Right cardiac atrium (tissue), 5 donors: ENCODE measurements at regions not wholly inside any gene's neighbourhood (a gene's known extent, or its start where the extent isn't known, plus 50 kb on each side); places are given as distances from the start of the nearest gene placed in this dataset.
A peak's percentile ranks its signal among the peaks of the same experiment; 100 is the strongest.
"Not testable (repeated sequence)": the region's sequence is repeated elsewhere in the genome, so short reads cannot be mapped to it uniquely, and the experiment has no call there.

ENCODE experiments used
- ATAC-seq, 2 donors: fragments of 200-7000 bp; cut with Tn5 transposase; one replicate each; pipeline versions ENCODE4 v1.8.0 to v1.9.1; 2020; ENCODE audit warnings: moderate library complexity in 2 of 2, mild to moderate bottlenecking in 1 of 2
- DNase-seq, 3 donors: peaks; one replicate each; pipeline ENCODE4 v3.0.0-alpha.2; 2020
- H3K27ac ChIP-seq: one replicate; pipeline ENCODE4 v1.5.1; 2013; ENCODE audit warnings: mild to moderate bottlenecking, low read length, control low read depth, moderate library complexity
- H3K27me3 ChIP-seq: one replicate; pipeline ENCODE4 v1.6.1; 2013; ENCODE audit not compliant: control insufficient read depth, insufficient read depth
- H3K4me1 ChIP-seq: one replicate; pipeline ENCODE4 v1.6.1; 2013; ENCODE audit warnings: low read length; ENCODE audit not compliant: control insufficient read depth, insufficient read depth
- H3K4me3 ChIP-seq: one replicate; pipeline ENCODE4 v1.5.1; 2013; ENCODE audit warnings: low read length, control low read depth
- H3K9me3 ChIP-seq: one replicate; pipeline ENCODE4 v1.6.1; 2013; ENCODE audit warnings: low read length; ENCODE audit not compliant: control insufficient read depth
- WGBS: extraction: QIAGEN DNeasy Blood & Tissue Kit; methylation state at CpG from one replicate; pipeline ENCODE4 v1.1.7; 2013; 5-methylcytosine and 5-hydroxymethylcytosine counted together
- intact Hi-C, 4 donors: fragments of 100-400 bp; cut with DNase I; formaldehyde crosslinking; loops; one replicate each; pipeline versions ENCODE4 v1.11.0 to v1.14.0; 2022 to 2023
- donor health status: healthy with polysubstance abuse.
- donor health status: DM: no; HTN: yes; CAD: no.
- donor health status: DM: no; HTN: no; CAD: no.
- donor health status: DM: no; HTN: yes; CAD: no; lungs with severe emphysema.
- donor health status: DM: yes; HTN: yes; CAD: no.

DNA sequence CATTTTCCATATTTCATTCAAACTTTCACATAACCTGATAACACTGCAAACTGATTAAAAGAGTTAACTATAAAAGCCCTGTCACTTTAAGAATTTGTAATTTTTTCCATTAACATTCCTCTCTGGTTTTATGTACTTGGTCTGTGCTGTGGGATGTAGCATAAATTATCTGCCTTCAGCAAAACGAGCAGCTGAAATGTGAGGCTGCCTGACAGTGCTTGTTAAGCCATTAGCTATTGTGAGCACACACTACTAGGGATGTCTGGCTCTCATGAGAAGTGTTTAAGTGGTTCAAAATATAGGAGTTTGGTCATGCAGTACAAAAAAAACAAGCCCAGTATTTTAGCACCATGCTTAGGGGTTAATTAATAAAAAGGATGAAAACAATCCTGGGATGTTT lies 63.0 kb downstream of the HOXA1 start:
- intact Hi-C loops = no loop called here
- no peak for ATAC-seq
- H3K27ac ChIP-seq = no peak overlapping the region

DNA sequence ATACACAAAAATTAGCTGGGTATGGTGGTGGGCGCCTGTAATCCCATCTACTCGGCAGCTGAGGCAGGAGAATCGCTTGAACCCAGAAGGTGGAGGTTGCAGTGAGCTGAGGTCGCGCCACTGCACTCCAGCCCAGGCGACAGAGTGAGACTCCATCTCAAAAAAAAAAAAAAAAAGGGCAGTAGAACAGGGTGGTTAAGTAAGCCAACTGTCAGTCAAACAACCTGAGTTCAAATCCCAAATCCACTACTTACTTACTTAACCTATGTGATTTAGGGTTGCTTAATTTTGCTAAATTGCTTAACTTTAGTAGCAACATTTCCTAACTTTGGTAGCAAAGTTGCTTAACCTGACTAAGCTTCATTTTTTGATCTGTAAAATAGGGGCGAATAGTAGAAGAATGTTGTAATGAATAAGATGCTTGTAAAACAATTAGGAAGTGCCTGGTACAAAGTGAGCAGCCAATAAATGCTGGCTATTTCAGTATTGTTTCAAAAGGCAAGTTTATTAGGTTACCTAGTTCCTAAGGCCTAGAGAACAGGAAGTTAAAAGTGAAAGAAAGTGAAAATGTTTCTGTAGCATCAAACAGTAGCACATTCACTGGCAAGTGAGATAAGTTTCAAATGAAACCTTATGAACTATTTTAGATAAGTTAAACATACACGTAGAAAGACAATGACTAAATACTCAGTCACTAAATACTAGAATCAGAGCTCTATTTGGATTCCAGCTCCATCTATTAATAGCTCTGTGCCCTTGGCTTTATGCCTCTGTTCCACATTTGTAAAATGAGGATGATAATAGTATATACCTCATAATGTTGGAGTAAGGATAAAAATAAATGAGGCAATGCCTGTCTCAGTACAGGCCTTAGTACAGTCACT lies 64.3 kb downstream of the HOXA1 start:
- ATAC-seq = peak; percentile 65 to 75
- 80% methylated on average over 8 of the region's 8 CpGs for WGBS
- no peaks in the 10 kb centered on the region for H3K4me1 ChIP-seq
- H3K27ac ChIP-seq = no peak overlapping the region
- DNase-seq = no peak
- no peaks in the 10 kb centered on the region for H3K9me3 ChIP-seq
- no peaks in the 10 kb centered on the region for H3K27me3 ChIP-seq
- intact Hi-C loops = no loop called here
- H3K4me3 ChIP-seq = no peak overlapping the region

More for the DNA sequence above, 63.0 kb downstream of the HOXA1 start:
- no peak for DNase-seq
- Histone ChIP-seq H3K4me3 (no peak overlapping the region), H3K27me3 (no peaks in the 10 kb centered on the region), H3K9me3 (no peaks in the 10 kb centered on the region), H3K4me1 (no peaks in the 10 kb centered on the region)
- 31% methylated on average over 1 of the region's 1 CpG for WGBS

DNA sequence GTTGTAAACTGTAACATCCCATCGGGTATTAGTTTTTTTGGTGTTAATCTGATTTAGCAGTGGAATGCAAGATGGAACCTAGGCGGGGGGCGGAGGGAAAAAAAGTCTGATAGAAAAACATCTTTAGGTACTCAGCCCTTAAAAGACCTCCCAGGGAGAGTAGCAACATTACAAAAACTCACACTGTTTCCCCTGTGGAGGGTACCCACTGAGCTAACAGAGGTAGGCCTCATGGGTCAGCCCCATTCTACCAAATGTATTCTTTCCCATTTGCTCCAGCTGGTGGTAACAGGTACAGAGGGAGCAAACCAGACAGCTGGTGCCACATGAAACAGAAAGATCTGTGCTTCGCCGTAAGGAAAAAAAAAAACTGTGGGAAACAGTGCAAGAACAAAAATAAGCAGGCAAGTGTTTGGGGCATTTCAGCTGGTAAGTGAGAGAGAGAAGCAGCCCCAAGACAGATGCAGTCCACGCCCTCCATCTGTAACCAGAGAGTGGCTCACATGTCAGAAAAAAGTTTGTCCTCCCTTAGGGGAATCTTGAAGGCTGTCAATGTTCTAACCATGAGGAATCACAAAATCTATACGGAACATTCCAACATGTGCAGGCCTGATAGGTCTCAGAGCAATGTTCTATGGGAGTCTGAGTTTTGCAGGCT lies 65.3 kb downstream of the HOXA1 start:
- H3K9me3 ChIP-seq = no peaks in the 10 kb centered on the region
- no peaks in the 10 kb centered on the region for H3K4me1 ChIP-seq
- no peak overlapping the region for H3K4me3 ChIP-seq
- H3K27me3 ChIP-seq = no peaks in the 10 kb centered on the region
- no peak overlapping the region for H3K27ac ChIP-seq
- WGBS = 88% methylated on average over 7 of the region's 7 CpGs
- intact Hi-C loops = no loop called here
- ATAC-seq = no peak
- DNase-seq = no peak

DNA sequence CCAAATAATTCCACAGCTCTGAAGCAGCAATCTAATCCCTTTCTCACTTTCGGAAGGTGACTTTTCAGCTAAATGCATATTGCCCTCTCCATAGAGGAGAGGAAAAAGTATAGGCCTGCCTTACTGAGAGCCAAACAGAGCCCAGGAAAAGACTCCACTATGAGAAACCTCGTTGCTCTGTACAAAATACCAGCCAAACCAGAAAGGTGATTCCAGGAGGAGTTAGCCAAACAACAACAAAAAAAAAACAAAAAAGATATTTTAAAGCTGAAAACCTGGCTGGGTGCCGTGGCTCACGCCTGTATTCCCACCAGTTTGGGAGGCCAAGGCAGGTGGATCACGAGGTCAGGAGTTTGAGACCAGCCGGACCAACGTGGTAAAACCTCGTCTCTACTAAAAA lies 70.5 kb downstream of the HOXA1 start:
- no peaks in the 10 kb centered on the region for H3K4me1 ChIP-seq
- DNase-seq (no peak), ATAC-seq (no peak)
- WGBS = 68% methylated on average over 8 of the region's 8 CpGs
- no peak overlapping the region for H3K27ac ChIP-seq
- no peaks in the 10 kb centered on the region for H3K9me3 ChIP-seq
- no peak overlapping the region for H3K4me3 ChIP-seq
- no peaks in the 10 kb centered on the region for H3K27me3 ChIP-seq
- intact Hi-C loops = no loop called here

DNA sequence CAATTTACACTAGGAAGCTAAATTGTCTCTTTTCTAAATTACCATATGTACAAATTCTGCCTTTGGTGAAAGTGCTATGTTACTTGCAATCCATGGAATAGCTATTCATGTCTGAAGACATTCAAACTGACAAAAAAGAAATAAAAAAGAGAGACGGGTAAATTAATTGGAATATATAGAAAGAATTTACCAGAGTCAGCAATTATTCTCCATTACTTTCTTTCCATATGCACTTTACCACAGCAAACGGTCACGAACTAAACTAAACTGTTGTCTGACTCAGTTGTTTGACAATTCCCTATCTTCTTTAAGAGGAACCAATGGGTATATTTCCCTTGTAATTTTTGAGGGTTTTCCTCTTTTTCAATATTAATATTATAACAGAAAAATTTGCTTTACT lies 85.7 kb downstream of the HOXA1 start:
- intact Hi-C loops = no loop called here
- Histone ChIP-seq H3K4me1 (no peaks in the 10 kb centered on the region), H3K27me3 (no peaks in the 10 kb centered on the region), H3K4me3 (no peak overlapping the region), H3K9me3 (no peaks in the 10 kb centered on the region), H3K27ac (no peak overlapping the region)
- DNase-seq (no peak), ATAC-seq (no peak)
- 91% methylated on average over 3 of the region's 3 CpGs for WGBS

DNA sequence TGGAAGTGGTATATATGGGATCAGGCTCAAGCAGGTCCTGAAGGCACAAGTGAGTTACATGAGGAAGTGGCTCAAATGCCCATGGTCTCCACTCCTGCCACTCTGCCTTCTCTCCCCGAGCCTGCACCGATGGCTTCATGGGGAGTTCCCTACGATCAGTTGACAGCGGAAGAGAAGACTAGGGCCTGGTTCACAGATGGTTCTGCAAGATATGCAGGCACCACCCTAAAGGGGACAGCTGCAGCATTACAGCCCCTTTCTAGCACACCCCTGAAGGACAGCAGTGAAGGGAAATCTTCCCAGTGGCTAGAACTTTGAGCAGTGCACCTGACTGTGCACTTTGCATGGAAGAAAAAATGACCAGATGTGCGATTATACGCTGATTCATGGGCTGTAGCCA lies 95.3 kb downstream of the HOXA1 start:
- intact Hi-C loops = no loop called here
- DNase-seq = no peak
- Histone ChIP-seq H3K9me3 (no peaks in the 10 kb centered on the region), H3K4me1 (no peaks in the 10 kb centered on the region), H3K27me3 (no peaks in the 10 kb centered on the region), H3K4me3 (no peak overlapping the region), H3K27ac (no peak overlapping the region)
- ATAC-seq = no peak
- WGBS = 86% methylated on average over 6 of the region's 6 CpGs

DNA sequence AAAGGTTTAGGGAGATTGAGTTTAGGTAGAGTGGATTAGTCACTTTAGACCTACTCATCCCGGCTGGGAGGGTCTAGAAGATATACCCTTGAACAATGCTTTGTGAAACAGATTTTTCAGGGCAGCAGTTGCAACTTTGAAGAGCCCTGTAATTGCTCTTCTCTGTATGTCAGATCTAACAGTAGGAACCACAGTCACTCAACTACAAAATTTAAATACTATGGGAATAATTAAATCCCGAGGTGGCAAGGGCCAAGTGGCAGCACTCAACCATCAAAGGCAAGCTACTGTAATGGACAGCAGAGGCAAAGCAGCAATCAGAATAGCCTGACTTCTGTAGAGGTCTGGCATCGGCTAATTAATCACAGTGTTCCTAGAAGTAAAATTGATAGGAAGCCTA lies 97.5 kb downstream of the HOXA1 start:
- H3K27me3 ChIP-seq, H3K27ac ChIP-seq, H3K4me3 ChIP-seq, H3K9me3 ChIP-seq, intact Hi-C loops, H3K4me1 ChIP-seq, DNase-seq, ATAC-seq: not testable (repeated sequence)
- WGBS = 73% methylated on average over 3 of the region's 3 CpGs

DNA sequence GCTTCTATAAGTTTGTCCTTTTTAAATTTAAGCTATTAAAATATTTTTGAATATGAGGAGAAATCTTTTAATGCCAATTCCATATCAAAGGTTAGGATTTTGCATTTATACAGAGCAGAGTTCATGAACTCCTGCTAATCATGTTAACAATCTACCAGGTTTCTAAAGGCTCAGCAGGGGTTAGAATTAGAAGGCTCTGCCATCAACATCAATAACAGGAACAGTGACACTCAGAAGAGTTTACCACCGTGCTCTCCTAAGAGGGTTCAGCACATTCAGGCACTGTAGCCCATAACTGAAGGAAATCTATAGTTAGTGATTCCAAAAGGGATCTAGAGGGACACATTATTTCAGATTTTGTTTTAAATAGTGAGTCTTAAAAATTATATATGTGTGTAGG lies 100.1 kb downstream of the HOXA1 start:
- Histone ChIP-seq H3K4me3 (no peak overlapping the region), H3K27me3 (no peaks in the 10 kb centered on the region), H3K9me3 (no peaks in the 10 kb centered on the region), H3K27ac (no peak overlapping the region), H3K4me1 (no peaks in the 10 kb centered on the region)
- intact Hi-C loops = no loop called here
- DNase-seq = no peak
- no peak for ATAC-seq
- WGBS = 26% methylated on average over 1 of the region's 1 CpG

DNA sequence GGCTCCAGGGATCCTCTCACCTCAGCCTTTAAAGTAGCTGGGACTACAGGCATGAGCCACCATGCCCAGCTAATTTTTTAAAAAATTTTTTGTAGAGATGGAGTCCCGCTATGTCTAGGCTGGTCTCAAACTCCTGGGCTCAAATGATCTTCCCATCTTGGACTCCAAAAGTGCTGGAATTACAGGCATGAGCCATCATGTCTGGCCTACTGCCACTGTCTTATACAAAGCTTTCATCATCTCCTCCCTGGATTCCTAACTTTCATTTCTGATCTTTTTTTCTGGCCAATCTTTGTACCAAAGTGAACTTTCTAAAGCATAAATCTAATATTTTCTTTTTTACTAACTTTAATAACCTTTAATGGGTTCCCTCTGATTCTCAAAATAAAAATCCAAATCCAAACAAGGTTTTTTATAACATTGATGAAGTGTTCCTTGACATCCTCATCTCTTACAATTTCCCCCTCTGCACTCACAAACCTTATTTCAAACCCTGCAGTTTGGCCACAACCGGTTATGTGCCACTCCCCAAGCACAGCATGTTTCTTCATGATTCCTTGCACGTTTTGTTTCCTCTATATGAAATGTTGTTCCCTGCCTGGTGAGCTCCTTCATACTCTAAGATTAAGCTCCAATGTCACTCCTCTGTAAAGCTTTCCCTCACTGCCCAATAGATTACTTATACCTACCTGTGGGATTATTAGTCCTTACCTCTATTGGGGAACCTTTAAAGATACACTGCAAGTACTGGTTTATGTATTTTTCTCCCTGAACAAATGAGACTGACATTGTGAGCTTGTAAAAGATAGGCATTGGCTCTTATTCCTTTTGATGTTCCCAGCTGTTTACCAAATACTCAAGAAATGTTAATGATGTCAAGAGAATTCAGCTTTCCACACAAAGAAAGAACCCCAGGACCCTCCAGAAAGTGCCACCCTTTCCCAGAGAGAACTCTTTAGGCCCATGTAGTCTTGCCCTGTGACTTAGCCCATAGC lies 101.7 kb downstream of the HOXA1 start:
- no peak overlapping the region for H3K4me3 ChIP-seq
- no peaks in the 10 kb centered on the region for H3K9me3 ChIP-seq
- intact Hi-C loops = no loop called here
- no peaks in the 10 kb centered on the region for H3K4me1 ChIP-seq
- no peak overlapping the region for H3K27ac ChIP-seq
- no peaks in the 10 kb centered on the region for H3K27me3 ChIP-seq
- WGBS = 52% methylated on average over 3 of the region's 3 CpGs
- DNase-seq (no peak), ATAC-seq (no peak)

DNA sequence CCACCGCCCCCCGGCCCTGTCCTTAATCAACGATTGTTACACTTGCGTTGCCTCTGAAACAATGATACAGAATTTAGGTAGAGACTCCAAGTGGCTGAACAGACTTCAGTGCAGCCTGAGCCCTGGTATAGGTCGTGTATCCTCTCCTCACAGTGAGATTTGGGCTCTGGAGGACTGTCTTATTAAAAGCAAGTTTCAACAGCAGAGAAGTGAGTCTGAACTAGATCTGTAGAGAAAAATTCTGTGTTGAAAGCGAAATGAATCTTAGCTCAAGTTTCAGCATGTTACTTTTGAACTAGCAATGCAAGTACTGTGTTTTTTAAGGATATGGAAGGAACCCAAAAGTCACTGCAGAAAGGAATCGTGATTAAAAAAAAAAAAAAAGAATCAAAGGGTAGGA lies 103.1 kb downstream of the HOXA1 start:
- Histone ChIP-seq H3K9me3 (no peaks in the 10 kb centered on the region), H3K27me3 (no peaks in the 10 kb centered on the region), H3K27ac (no peak overlapping the region), H3K4me1 (no peaks in the 10 kb centered on the region), H3K4me3 (no peak overlapping the region)
- 75% methylated on average over 7 of the region's 7 CpGs for WGBS
- intact Hi-C loops = no loop called here
- no peak for ATAC-seq
- no peak for DNase-seq

DNA sequence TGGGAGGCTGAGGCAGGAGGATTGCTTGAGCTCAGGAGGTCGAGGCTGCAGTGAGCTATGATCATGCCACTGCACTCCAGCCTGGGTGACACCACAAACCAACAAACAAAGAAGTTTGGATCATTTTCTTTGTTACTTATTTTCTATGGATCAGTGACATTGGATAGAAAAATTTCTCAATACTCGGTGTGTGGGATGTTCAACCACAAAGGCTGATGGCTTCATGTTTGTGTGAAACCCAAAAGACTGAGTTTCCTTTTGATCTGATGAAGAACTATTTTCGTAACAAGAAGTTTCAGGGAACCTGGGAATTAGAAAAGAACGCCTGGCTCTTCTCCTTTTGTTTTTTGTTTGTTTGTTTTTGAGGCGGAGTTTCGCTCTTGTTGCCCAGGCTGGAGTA lies 104.0 kb downstream of the HOXA1 start:
- no peak overlapping the region for H3K4me3 ChIP-seq
- WGBS = 83% methylated on average over 6 of the region's 6 CpGs
- intact Hi-C loops = no loop called here
- no peaks in the 10 kb centered on the region for H3K9me3 ChIP-seq
- H3K27ac ChIP-seq = no peak overlapping the region
- ATAC-seq (no peak), DNase-seq (no peak)
- no peaks in the 10 kb centered on the region for H3K4me1 ChIP-seq
- H3K27me3 ChIP-seq = no peaks in the 10 kb centered on the region
